ENCODE measurements at regions not wholly inside any gene's neighbourhood (a gene's known extent, or its start where the extent isn't known, plus 50 kb on each side); places are given as distances from the start of the nearest gene placed in this dataset.
"Not testable (repeated sequence)": the region's sequence is repeated elsewhere in the genome, so short reads cannot be mapped to it uniquely, and the experiment has no call there.

- Mint-ChIP-seq H3K4me1 (no peaks in the 10 kb centered on the region), H3K9me3 (peaks cover 2% of the 10 kb centered on the region), H3K36me3 (ENCODE audit: low read depth) (no peaks in the 10 kb centered on the region), H3K27me3 (no peaks in the 10 kb centered on the region), H3K27ac (no peak overlapping the region), H3K4me3 (no peak overlapping the region)
- ChIA-PET CTCF (no interaction called here), POLR2A (no interaction called here)
- TF ChIP-seq CTCF (IDR thresholded peaks at IDR 0.05) = no peak
- DNase-seq = no peak
- intact Hi-C loops (cut with micrococcal nuclease) = no loop called here
- no peak for ATAC-seq (ENCODE audit: low read depth)
Observed at GRCh38 chr6:93183531-93183972, 235.8 kb downstream of the EPHA7 start.

GRCh38 chr6:93182938-93183479 is 236.3 kb downstream of the EPHA7 start:
- Mint-ChIP-seq H3K36me3 (ENCODE audit: low read depth) (no peaks in the 10 kb centered on the region), H3K27me3 (no peaks in the 10 kb centered on the region), H3K4me3 (no peak overlapping the region), H3K9me3 (peaks cover 2% of the 10 kb centered on the region), H3K27ac (no peak overlapping the region), H3K4me1 (peaks cover under 1% of the 10 kb centered on the region)
- no peak for TF ChIP-seq CTCF (IDR thresholded peaks at IDR 0.05)
- POLR2A ChIA-PET = no interaction called here
- intact Hi-C loops (cut with micrococcal nuclease) = no loop called here
- CTCF ChIA-PET = no interaction called here
- ATAC-seq (ENCODE audit: low read depth) (no peak), DNase-seq (no peak)

- ATAC-seq (ENCODE audit: low read depth) (no peak), DNase-seq (no peak)
- H3K27me3 Mint-ChIP-seq = no peaks in the 10 kb centered on the region
- H3K27ac Mint-ChIP-seq = no peak overlapping the region
- CTCF ChIA-PET = no interaction called here
- TF ChIP-seq CTCF (IDR thresholded peaks at IDR 0.05) = no peak
- intact Hi-C loops (cut with micrococcal nuclease) = no loop called here
- no peaks in the 10 kb centered on the region for H3K36me3 Mint-ChIP-seq (ENCODE audit: low read depth)
- no peak overlapping the region for H3K4me3 Mint-ChIP-seq
- POLR2A ChIA-PET = no interaction called here
- H3K4me1 Mint-ChIP-seq = peaks cover 19% of the 10 kb centered on the region
- H3K9me3 Mint-ChIP-seq = peaks cover 2% of the 10 kb centered on the region
Observed at GRCh38 chr6:93177918-93178317, 241.4 kb downstream of the EPHA7 start.

DNA sequence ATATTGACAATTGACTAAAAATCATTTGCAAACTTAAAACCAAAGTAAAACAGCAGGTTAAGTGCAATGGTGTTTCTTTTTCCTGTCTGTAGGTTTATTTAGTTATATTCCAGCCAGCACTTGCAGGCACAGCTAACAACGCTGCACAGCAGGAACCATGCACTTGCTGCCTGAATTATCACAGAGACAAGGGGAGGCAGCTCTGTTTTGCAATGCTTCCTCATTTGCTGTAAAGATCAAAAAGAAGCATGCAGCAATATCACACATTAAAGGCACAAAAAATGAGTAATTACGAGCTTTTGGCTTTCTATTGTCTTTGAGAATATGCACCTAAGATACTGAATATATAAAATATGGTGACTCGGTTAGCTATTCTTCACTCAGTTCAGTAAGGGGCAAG is 241.9 kb downstream of the EPHA7 start:
- Mint-ChIP-seq H3K4me3 (no peak overlapping the region), H3K4me1 (peaks cover 19% of the 10 kb centered on the region), H3K27ac (no peak overlapping the region), H3K36me3 (ENCODE audit: low read depth) (no peaks in the 10 kb centered on the region), H3K9me3 (peaks cover 2% of the 10 kb centered on the region), H3K27me3 (no peaks in the 10 kb centered on the region)
- DNase-seq (no peak), ATAC-seq (ENCODE audit: low read depth) (no peak)
- intact Hi-C loops (cut with micrococcal nuclease) = no loop called here
- CTCF ChIA-PET = no interaction called here
- no peak for TF ChIP-seq CTCF (IDR thresholded peaks at IDR 0.05)
- POLR2A ChIA-PET = no interaction called here

- Mint-ChIP-seq H3K36me3 (ENCODE audit: low read depth) (no peaks in the 10 kb centered on the region), H3K4me3 (no peak overlapping the region), H3K27me3 (no peaks in the 10 kb centered on the region), H3K27ac (no peak overlapping the region), H3K9me3 (peaks cover 7% of the 10 kb centered on the region), H3K4me1 (peaks cover 19% of the 10 kb centered on the region)
- DNase-seq (no peak), ATAC-seq (ENCODE audit: low read depth) (no peak)
- no peak for TF ChIP-seq CTCF (IDR thresholded peaks at IDR 0.05)
- CTCF ChIA-PET = no interaction called here
- intact Hi-C loops (cut with micrococcal nuclease) = no loop called here
- POLR2A ChIA-PET = no interaction called here
Observed at GRCh38 chr6:93176070-93176469, 243.3 kb downstream of the EPHA7 start.

DNA sequence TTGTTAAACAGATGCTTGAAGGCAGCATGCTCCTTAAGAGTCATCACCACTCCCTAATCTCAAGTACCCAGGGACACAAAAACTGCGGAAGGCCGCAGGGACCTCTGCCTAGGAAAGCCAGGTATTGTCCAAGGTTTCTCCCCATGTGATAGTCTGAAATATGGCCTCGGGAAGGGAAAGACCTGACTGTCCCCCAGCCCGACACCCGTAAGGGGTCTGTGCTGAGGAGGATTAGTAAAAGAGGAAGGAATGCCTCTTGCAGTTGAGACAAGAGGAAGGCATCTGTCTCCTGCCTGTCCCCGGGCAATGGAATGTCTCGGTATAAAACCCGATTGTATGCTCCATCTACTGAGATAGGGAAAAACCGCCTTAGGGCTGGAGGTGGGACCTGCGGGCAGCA is 245.8 kb downstream of the EPHA7 start:
- H3K36me3 Mint-ChIP-seq (ENCODE audit: low read depth) = not testable (repeated sequence)

More for the DNA sequence above, 245.8 kb downstream of the EPHA7 start:
- ATAC-seq (ENCODE audit: low read depth); H3K9me3 Mint-ChIP-seq; H3K27ac Mint-ChIP-seq; CTCF ChIA-PET; intact Hi-C loops (cut with micrococcal nuclease); DNase-seq; POLR2A ChIA-PET; H3K27me3 Mint-ChIP-seq; H3K4me3 Mint-ChIP-seq: not testable (repeated sequence)
- peaks cover 19% of the 10 kb centered on the region for H3K4me1 Mint-ChIP-seq

Measured in activated B cell treated with CpG ODN at 0.5 μM for 24 hours (primary cell).